Panc1 (cell line): ENCODE measurements at regions not wholly inside any gene's neighbourhood (a gene's known extent, or its start where the extent isn't known, plus 50 kb on each side); places are given as distances from the start of the nearest gene placed in this dataset.

Experiments used
- ATAC-seq: fragments of 200-7000 bp; cut with Tn5 transposase; 2 replicates; pipeline ENCODE4 v1.9.1; 2020; ENCODE audit warnings: mild to moderate bottlenecking, moderate library complexity
- BruUV-seq: library from RNA; stranded (reverse); fragments of 400-500 nt; replicated peaks from 2 replicates; lab custom pipeline; 2021; lab: Mats Ljungman, UMichigan
- CTCF ChIA-PET: fragments of 300-600 bp; sonication (Branson Sonifier 250); formaldehyde crosslinking; loops from one replicate; lab custom pipeline; 2022; ENCODE audit warnings: antibody characterized with exemption; lab: Charles Lee
- POLR2A ChIA-PET: fragments of 300-600 bp; sonication (Branson Sonifier 250); formaldehyde crosslinking; loops from one replicate; lab custom pipeline; 2022; ENCODE audit warnings: antibody characterized with exemption; lab: Charles Lee
- DNase-seq: peaks from one replicate; pipeline ENCODE4 v3.0.0-alpha.2; 2010; ENCODE audit warnings: low read depth, low spot score
- H3K27ac ChIP-seq: 2 replicates; pipeline ENCODE4 v1.5.1; 2011; ENCODE audit warnings: mild to moderate bottlenecking, low read length, inconsistent platforms
- H3K27me3 ChIP-seq: fragments of 200-500 bp; sonication (Bioruptor generic); 2 replicates; pipeline ENCODE4 v1.6.0; 2014; ENCODE audit warnings: low read length, inconsistent platforms; ENCODE audit not compliant: control insufficient read depth, insufficient read depth
- H3K36me3 ChIP-seq: fragments of 200-500 bp; sonication (Bioruptor generic); 2 replicates; pipeline ENCODE4 v1.5.1; 2014; ENCODE audit warnings: inconsistent platforms, mild to moderate bottlenecking, low read length, moderate library complexity; ENCODE audit not compliant: control insufficient read depth, insufficient read depth
- H3K4me1 ChIP-seq: 2 replicates; pipeline ENCODE4 v1.5.1; 2011; ENCODE audit warnings: inconsistent platforms, mild to moderate bottlenecking, low read length, moderate library complexity; ENCODE audit not compliant: control insufficient read depth, insufficient read depth
- H3K4me3 ChIP-seq, 2 experiments: 2 replicates each; pipeline ENCODE4 v1.5.1; 2011 to 2012; ENCODE audit warnings: low read depth in 2 of 2, low read length in 2 of 2, mild to moderate bottlenecking in 2 of 2, inconsistent platforms in 1 of 2, moderate library complexity in 1 of 2
- H3K9me3 ChIP-seq: fragments of 200-500 bp; sonication (Bioruptor generic); 2 replicates; pipeline ENCODE4 v1.5.1; 2014; ENCODE audit warnings: low read depth, mild to moderate bottlenecking, inconsistent platforms, low read length, moderate library complexity; ENCODE audit not compliant: control insufficient read depth, insufficient read depth
- CTCF ChIP-seq: fragments of 450-650 bp; IDR thresholded peaks from 2 replicates; pipeline ENCODE4 v1.5.1; 2017; ENCODE audit warnings: mild to moderate bottlenecking
- POLR2AphosphoS5 ChIP-seq: IDR thresholded peaks from 2 replicates; pipeline ENCODE4 v1.6.1; 2012; ENCODE audit warnings: mild to moderate bottlenecking, low read depth, low read length, moderate library complexity
- SIN3A ChIP-seq: IDR thresholded peaks from 2 replicates; pipeline ENCODE4 v1.6.1; 2012; ENCODE audit warnings: low read depth, mild to moderate bottlenecking, low read length, moderate library complexity, borderline replicate concordance; ENCODE audit not compliant: insufficient read depth
- TCF7L2 ChIP-seq: IDR thresholded peaks from 2 replicates; pipeline ENCODE4 v1.6.1; 2011; ENCODE audit warnings: mild to moderate bottlenecking, low read depth, low read length, inconsistent platforms
- in situ Hi-C: cut with HindIII; loops from 2 replicates; pipeline ENCODE4 v1.10.0; 2016; ENCODE audit warnings: low sequenced_read_pairs, low pct_unique_long_range_greater_than_20kb
- intact Hi-C: fragments of 100-400 bp; cut with micrococcal nuclease; formaldehyde crosslinking; loops from one replicate; pipeline ENCODE4 v1.10.0; 2022; ENCODE audit not compliant: unreplicated experiment
- TF ChIP-seq, protein P1 (sequence below), 2 experiments: IDR thresholded peaks; 2 replicates each; pipeline ENCODE4 v1.6.1; 2011 to 2012; ENCODE audit warnings: low read depth in 2 of 2, control low read depth in 1 of 2, low read length in 1 of 2, mild to moderate bottlenecking in 1 of 2, moderate library complexity in 1 of 2; ENCODE audit not compliant: insufficient read depth in 1 of 2

DNA sequence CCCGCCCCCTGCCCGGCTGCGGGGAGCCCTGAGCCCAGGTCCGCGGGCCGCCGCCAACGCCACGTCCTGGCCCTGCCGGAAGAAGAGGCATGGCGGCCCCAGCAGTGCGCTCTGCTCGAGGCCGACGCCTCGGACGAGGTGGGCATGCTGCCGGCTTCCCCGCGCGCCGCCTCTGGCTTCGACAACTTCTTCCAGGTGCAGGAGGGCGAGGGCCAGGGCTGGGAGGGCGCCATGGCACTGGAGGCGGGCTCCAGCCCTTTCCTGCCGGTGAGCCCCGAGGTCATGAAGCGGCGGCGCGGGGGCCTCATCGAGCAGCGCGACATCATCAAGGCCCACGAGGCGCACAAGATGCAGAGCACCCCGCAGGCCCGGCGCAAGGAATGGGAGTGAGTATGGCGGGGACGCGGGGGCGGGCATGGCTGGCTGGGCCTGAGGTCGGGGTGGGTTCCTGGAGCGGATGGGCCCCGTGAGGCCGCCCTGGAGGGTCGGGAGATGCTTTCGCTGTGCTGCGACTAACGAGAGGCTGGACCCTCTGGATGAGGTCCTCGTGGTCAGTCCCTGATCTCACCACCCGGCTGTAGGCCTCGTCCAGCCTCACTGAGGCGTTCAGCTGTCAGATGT, 70.0 kb upstream of the CACNA1E start:
- peaks cover under 1% of the 10 kb centered on the region for H3K27me3 ChIP-seq
- intact Hi-C loops: no loop called here
- H3K4me1 ChIP-seq: no peaks in the 10 kb centered on the region
- no peaks in the 10 kb centered on the region for H3K9me3 ChIP-seq
- ChIA-PET POLR2A (no interaction called here), CTCF (no interaction called here)
- H3K4me3 ChIP-seq: no peak overlapping the region
- DNase-seq (no peak), ATAC-seq (no peak)
- TF ChIP-seq, protein P1, sequence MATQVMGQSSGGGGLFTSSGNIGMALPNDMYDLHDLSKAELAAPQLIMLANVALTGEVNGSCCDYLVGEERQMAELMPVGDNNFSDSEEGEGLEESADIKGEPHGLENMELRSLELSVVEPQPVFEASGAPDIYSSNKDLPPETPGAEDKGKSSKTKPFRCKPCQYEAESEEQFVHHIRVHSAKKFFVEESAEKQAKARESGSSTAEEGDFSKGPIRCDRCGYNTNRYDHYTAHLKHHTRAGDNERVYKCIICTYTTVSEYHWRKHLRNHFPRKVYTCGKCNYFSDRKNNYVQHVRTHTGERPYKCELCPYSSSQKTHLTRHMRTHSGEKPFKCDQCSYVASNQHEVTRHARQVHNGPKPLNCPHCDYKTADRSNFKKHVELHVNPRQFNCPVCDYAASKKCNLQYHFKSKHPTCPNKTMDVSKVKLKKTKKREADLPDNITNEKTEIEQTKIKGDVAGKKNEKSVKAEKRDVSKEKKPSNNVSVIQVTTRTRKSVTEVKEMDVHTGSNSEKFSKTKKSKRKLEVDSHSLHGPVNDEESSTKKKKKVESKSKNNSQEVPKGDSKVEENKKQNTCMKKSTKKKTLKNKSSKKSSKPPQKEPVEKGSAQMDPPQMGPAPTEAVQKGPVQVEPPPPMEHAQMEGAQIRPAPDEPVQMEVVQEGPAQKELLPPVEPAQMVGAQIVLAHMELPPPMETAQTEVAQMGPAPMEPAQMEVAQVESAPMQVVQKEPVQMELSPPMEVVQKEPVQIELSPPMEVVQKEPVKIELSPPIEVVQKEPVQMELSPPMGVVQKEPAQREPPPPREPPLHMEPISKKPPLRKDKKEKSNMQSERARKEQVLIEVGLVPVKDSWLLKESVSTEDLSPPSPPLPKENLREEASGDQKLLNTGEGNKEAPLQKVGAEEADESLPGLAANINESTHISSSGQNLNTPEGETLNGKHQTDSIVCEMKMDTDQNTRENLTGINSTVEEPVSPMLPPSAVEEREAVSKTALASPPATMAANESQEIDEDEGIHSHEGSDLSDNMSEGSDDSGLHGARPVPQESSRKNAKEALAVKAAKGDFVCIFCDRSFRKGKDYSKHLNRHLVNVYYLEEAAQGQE (IDR thresholded peaks at IDR 0.05; ENCODE audit: insufficient read depth in 1 of 2, low read depth in 2 of 2, low read length in 1 of 2): no peak
- TF ChIP-seq POLR2AphosphoS5: no peak
- no peak for TF ChIP-seq CTCF
- TF ChIP-seq SIN3A: no peak
- no peak for TF ChIP-seq TCF7L2
- no peak overlapping the region for H3K27ac ChIP-seq
- H3K36me3 ChIP-seq: no peaks in the 10 kb centered on the region
- in situ Hi-C loops: no loop called here
- no TSS peak for BruUV-seq

- POLR2A ChIA-PET: no interaction called here
- no peak for DNase-seq
- in situ Hi-C loops (no loop called here), intact Hi-C loops (no loop called here)
- H3K27me3 ChIP-seq: no peaks in the 10 kb centered on the region; the same call in none of the 2 replicates
- H3K27ac ChIP-seq: no peak overlapping the region
- no peaks in the 10 kb centered on the region for H3K4me1 ChIP-seq
- no peaks in the 10 kb centered on the region for H3K36me3 ChIP-seq
- no peak for ATAC-seq
- TF ChIP-seq CTCF: no peak
- TF ChIP-seq POLR2AphosphoS5: no peak
- TF ChIP-seq, protein P1 (IDR thresholded peaks at IDR 0.05; ENCODE audit: insufficient read depth in 1 of 2, low read depth in 2 of 2, low read length in 1 of 2): no peak
- no peak overlapping the region for H3K4me3 ChIP-seq
- no TSS peak for BruUV-seq
- CTCF ChIA-PET: no interaction called here
- H3K9me3 ChIP-seq: no peaks in the 10 kb centered on the region
Measured at GRCh38 chr1:181413836-181414235, 69.5 kb upstream of the CACNA1E start.
